BE2C (cell line): ENCODE measurements at regions not wholly inside any gene's neighbourhood (a gene's known extent, or its start where the extent isn't known, plus 50 kb on each side); places are given as distances from the start of the nearest gene placed in this dataset.

ENCODE experiments used
- DNase-seq: peaks from one replicate; pipeline ENCODE4 v3.0.0-alpha.2; 2020
- H3K27me3 ChIP-seq: fragments of 250-450 bp; sonication (Bioruptor Pico); 2 replicates; pipeline ENCODE4 v1.5.1; 2020; ENCODE audit warnings: mild to moderate bottlenecking
- H3K36me3 ChIP-seq: fragments of 250-450 bp; sonication (Bioruptor Pico); 2 replicates; pipeline ENCODE4 v1.5.1; 2020; ENCODE audit warnings: mild to moderate bottlenecking
- H3K4me1 ChIP-seq: fragments of 250-450 bp; sonication (Bioruptor Pico); 2 replicates; pipeline ENCODE4 v1.5.1; 2020
- H3K4me3 ChIP-seq: 2 replicates; pipeline ENCODE4 v1.5.1; 2011; ENCODE audit warnings: low read depth, low read length
- H3K9me3 ChIP-seq: fragments of 250-450 bp; sonication (Bioruptor Pico); 2 replicates; pipeline ENCODE4 v1.5.1; 2020
- TF ChIP-seq, protein P1 (sequence below): IDR thresholded peaks from 2 replicates; pipeline ENCODE4 v1.5.1; 2012; ENCODE audit warnings: mild to moderate bottlenecking, low read depth, low read length

DNA sequence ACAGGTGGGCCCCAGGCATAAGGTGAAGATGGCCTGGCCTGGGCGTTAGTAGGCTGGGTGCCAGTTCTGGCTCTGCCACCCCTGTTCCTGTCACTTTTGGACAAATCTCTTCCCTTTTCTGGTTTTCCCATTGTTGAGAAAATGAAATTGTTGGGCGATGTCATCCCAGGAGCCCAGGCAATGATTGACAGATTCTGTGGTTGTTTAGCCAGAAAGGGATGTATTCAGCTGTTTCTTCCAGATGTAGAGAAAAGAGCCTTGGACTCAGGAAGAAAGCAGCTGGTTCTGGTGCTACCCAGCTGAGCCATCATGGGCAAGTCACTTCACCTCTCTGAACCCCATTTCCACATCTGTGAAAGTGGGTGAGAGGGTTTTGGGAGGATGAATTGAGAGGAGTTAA, 60.1 kb upstream of the MRTFB start:
- no peaks in the 10 kb centered on the region for H3K9me3 ChIP-seq

DNA sequence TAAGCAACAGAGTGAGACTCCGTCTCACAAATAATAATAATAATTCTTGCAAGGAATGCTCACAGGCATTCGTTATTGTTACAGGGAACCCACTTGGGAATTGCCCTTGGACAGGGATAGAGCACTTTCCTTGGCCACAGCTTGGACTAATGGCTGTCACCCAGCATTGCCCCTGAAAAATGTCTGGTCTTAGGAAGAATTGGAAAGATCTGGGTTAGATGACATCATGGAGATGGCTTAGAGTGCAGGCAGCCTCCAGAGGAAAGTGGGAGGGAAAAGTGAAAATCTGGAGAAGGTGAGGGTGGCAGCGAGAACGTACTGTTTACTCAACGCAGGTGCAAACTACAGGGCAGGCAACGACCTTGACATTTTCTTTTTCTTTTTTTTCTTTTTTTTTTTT, 59.3 kb upstream of the MRTFB start:
- DNase-seq: no peak
- no peak overlapping the region for H3K4me3 ChIP-seq
- no peaks in the 10 kb centered on the region for H3K36me3 ChIP-seq
- H3K9me3 ChIP-seq: no peaks in the 10 kb centered on the region
- TF ChIP-seq, protein P1, sequence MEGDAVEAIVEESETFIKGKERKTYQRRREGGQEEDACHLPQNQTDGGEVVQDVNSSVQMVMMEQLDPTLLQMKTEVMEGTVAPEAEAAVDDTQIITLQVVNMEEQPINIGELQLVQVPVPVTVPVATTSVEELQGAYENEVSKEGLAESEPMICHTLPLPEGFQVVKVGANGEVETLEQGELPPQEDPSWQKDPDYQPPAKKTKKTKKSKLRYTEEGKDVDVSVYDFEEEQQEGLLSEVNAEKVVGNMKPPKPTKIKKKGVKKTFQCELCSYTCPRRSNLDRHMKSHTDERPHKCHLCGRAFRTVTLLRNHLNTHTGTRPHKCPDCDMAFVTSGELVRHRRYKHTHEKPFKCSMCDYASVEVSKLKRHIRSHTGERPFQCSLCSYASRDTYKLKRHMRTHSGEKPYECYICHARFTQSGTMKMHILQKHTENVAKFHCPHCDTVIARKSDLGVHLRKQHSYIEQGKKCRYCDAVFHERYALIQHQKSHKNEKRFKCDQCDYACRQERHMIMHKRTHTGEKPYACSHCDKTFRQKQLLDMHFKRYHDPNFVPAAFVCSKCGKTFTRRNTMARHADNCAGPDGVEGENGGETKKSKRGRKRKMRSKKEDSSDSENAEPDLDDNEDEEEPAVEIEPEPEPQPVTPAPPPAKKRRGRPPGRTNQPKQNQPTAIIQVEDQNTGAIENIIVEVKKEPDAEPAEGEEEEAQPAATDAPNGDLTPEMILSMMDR: no peak
- H3K27me3 ChIP-seq: no peaks in the 10 kb centered on the region
- peaks cover 16% of the 10 kb centered on the region for H3K4me1 ChIP-seq

More for the DNA sequence above, 60.1 kb upstream of the MRTFB start:
- DNase-seq: no peak
- TF ChIP-seq, protein P1: no peak
- H3K27me3 ChIP-seq: no peaks in the 10 kb centered on the region
- H3K4me1 ChIP-seq: peaks cover 16% of the 10 kb centered on the region
- H3K4me3 ChIP-seq: no peak overlapping the region
- H3K36me3 ChIP-seq: no peaks in the 10 kb centered on the region

DNA sequence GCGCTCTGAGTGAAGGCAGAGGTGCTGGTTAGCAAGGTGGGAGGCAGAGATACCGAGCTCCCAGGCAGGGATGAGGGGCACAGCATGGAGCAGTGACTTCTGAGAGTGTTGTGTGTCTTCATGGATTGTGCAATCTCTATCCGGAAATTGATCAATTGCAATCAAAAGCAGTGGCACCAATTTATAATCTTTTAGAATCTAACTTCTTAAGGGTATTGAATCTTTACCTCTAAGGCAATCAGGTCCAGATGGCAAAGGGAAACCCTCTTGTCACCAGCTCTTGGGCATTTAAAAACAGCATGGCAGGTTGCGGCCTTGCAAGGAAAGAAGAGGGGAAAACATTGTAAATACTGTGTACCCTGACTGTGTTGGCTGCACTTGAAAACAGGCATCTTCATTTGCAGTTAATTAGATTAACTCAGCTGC, 58.0 kb upstream of the MRTFB start:
- H3K36me3 ChIP-seq: no peaks in the 10 kb centered on the region
- peak overlapping the region; percentile 7; the same call in 1 of the 2 replicates for H3K4me3 ChIP-seq
- H3K9me3 ChIP-seq: no peaks in the 10 kb centered on the region
- peaks cover 16% of the 10 kb centered on the region for H3K4me1 ChIP-seq
- no peaks in the 10 kb centered on the region for H3K27me3 ChIP-seq
- peak; percentile 42 for DNase-seq
- TF ChIP-seq, protein P1: no peak

DNA sequence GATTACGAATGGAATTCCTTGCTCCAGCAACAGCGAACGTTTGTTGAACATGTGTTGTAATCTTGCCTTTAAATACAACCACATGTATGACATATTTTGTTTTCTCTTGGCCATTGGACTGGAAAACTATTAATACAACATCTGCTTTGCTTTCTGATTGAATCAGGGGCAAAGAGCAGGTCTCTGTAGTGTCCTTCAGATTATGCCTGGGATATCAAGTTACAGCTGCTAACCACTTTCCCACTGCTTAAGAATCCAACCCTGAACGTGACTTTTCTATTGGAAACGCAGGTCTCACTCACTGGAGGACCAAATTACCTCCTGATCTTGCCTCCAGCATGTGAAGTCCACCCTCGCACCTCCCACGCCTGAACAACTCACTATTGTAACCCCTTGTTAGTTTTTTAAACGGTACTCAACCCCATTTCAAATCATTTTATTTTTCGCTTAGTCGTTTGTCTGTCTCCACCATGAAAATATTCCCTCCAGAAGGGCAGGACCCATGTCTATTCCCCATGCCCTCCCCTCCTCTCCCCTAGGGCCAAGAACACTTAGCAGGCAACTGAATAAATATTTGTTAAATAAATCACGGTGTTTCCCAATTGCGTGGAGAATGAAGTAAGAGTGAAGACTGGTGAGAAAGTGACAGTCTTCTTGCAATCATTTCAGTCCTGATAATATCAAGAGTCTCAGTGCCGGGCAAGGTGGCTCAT, 57.4 kb upstream of the MRTFB start:
- TF ChIP-seq, protein P1: no peak
- Histone ChIP-seq H3K4me1 (peaks cover 16% of the 10 kb centered on the region), H3K36me3 (no peaks in the 10 kb centered on the region), H3K9me3 (no peaks in the 10 kb centered on the region), H3K4me3 (peak overlapping the region; percentile 7; the same call in 1 of the 2 replicates), H3K27me3 (no peaks in the 10 kb centered on the region)
- DNase-seq: peak; percentile 19

- TF ChIP-seq, protein P1: no peak
- Histone ChIP-seq H3K36me3 (no peaks in the 10 kb centered on the region), H3K4me3 (no peak overlapping the region), H3K4me1 (peaks cover 16% of the 10 kb centered on the region), H3K9me3 (no peaks in the 10 kb centered on the region), H3K27me3 (no peaks in the 10 kb centered on the region)
- no peak for DNase-seq
Observed at GRCh38 chr16:14014284-14014625, 56.9 kb upstream of the MRTFB start.

DNA sequence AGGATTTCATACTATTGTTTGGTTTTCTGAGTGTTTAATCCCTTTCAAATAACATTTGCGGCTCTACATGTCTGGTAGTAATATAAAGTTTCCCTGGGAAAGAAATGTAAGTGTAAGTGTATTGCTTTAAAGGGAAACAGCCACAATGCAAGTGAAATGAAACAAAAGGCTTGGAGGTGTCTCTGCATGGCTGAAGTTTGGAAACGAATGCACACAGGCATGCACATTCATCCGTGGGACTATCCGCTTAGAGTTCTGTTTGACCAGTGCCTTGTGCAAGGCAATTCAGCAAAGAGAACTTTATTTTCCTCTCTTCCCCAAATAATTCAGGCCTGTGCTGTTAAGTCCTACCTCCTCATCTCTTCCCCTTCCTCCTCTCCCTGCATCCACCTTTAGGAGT, 56.1 kb upstream of the MRTFB start:
- H3K36me3 ChIP-seq: no peaks in the 10 kb centered on the region
- H3K27me3 ChIP-seq: no peaks in the 10 kb centered on the region
- no peaks in the 10 kb centered on the region for H3K9me3 ChIP-seq
- peaks cover 14% of the 10 kb centered on the region for H3K4me1 ChIP-seq
- H3K4me3 ChIP-seq: no peak overlapping the region
- TF ChIP-seq, protein P1: no peak
- no peak for DNase-seq
